BLaER1 (cell line): ENCODE measurements at regions not wholly inside any gene's neighbourhood (a gene's known extent, or its start where the extent isn't known, plus 50 kb on each side); places are given as distances from the start of the nearest gene placed in this dataset.

Experiments used
- H3K27ac ChIP-seq: shearing (Covaris generic); formaldehyde crosslinking; 2 replicates; pipeline ENCODE4 v1.8.1; 2022
- H3K27me3 ChIP-seq: shearing (Covaris generic); formaldehyde crosslinking; 2 replicates; pipeline ENCODE4 v1.8.1; 2022
- H3K36me3 ChIP-seq: shearing (Covaris generic); formaldehyde crosslinking; 2 replicates; pipeline ENCODE4 v1.8.1; 2022
- H3K4me1 ChIP-seq: shearing (Covaris generic); formaldehyde crosslinking; 2 replicates; pipeline ENCODE4 v1.8.1; 2022
- H3K4me2 ChIP-seq: shearing (Covaris generic); formaldehyde crosslinking; 2 replicates; pipeline ENCODE4 v1.8.1; 2022
- H3K4me3 ChIP-seq: shearing (Covaris generic); formaldehyde crosslinking; 2 replicates; pipeline ENCODE4 v1.8.1; 2022
- H3K9ac ChIP-seq: shearing (Covaris generic); formaldehyde crosslinking; 2 replicates; pipeline ENCODE4 v1.8.1; 2022
- H3K9me3 ChIP-seq: shearing (Covaris generic); formaldehyde crosslinking; 2 replicates; pipeline ENCODE4 v1.8.1; 2022
- H4K20me1 ChIP-seq: shearing (Covaris generic); formaldehyde crosslinking; 2 replicates; pipeline ENCODE4 v1.8.1; 2022
- Cebpa-rat ChIP-seq: shearing (Covaris generic); IDR thresholded peaks from 2 replicates; pipeline ENCODE4 v1.8.1; 2022

DNA sequence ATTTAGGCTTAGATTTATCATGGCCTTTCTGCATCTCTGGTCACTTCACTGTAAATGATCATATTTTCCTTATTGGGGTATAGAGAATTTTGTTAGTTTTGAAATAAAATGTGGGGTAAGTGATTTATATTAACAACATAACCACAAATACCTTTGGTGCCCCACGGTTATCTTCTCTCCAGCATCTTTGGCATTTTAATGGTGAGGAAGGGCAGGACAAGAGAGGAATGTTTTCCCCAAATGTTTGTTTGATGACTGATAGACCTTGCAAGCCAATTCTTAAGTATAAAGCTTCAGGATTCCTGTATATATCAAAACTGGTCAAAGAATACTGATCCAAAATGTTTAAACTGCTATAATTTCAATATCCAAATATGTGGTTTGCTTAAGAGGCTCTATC lies 171.6 kb upstream of the SMLR1 start:
- Histone ChIP-seq H3K4me3 (no peak overlapping the region), H3K9ac (no peak overlapping the region), H3K27me3 (no peaks in the 10 kb centered on the region), H3K27ac (no peak overlapping the region), H4K20me1 (no peaks in the 10 kb centered on the region), H3K36me3 (no peaks in the 10 kb centered on the region), H3K4me2 (no peak overlapping the region), H3K4me1 (no peaks in the 10 kb centered on the region), H3K9me3 (no peaks in the 10 kb centered on the region)
- TF ChIP-seq Cebpa-rat: no peak

GRCh38 chr6:130661077-130661476 lies 166.1 kb upstream of the SMLR1 start:
- H3K4me2 ChIP-seq: no peak overlapping the region
- TF ChIP-seq Cebpa-rat: no peak
- H3K9ac ChIP-seq: no peak overlapping the region
- H3K27ac ChIP-seq: no peak overlapping the region
- H3K9me3 ChIP-seq: no peaks in the 10 kb centered on the region
- no peak overlapping the region for H3K4me3 ChIP-seq
- no peaks in the 10 kb centered on the region for H3K27me3 ChIP-seq
- H4K20me1 ChIP-seq: no peaks in the 10 kb centered on the region
- H3K4me1 ChIP-seq: no peaks in the 10 kb centered on the region
- no peaks in the 10 kb centered on the region for H3K36me3 ChIP-seq

GRCh38 chr6:130666786-130667185 lies 160.4 kb upstream of the SMLR1 start:
- Histone ChIP-seq H3K27me3 (no peaks in the 10 kb centered on the region), H3K9ac (no peak overlapping the region), H3K36me3 (no peaks in the 10 kb centered on the region)

DNA sequence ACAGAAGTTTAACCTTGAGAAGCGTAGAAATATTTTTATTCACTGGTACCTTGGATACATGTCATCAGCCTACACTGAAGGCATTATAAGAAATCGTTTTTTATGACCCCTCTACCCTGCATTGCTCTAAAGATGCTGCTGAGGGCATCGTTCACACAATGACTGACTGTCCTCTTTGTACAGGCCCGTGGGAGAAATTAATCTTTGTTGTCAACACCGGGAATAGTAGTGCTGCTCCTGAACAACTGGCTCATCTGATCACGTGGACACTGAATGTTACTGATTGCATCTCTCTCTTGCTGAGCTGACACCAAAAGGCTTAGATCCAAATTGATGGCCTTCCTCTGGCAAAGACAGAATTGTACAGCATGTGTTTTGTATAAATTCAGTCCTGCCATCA lies 157.1 kb upstream of the SMLR1 start:
- H3K4me3 ChIP-seq: no peak overlapping the region
- no peak overlapping the region for H3K9ac ChIP-seq
- H4K20me1 ChIP-seq: no peaks in the 10 kb centered on the region
- H3K36me3 ChIP-seq: no peaks in the 10 kb centered on the region
- no peaks in the 10 kb centered on the region for H3K9me3 ChIP-seq
- no peak overlapping the region for H3K4me2 ChIP-seq
- no peaks in the 10 kb centered on the region for H3K27me3 ChIP-seq
- H3K4me1 ChIP-seq: no peaks in the 10 kb centered on the region
- no peak overlapping the region for H3K27ac ChIP-seq
- no peak for TF ChIP-seq Cebpa-rat

More at GRCh38 chr6:130666786-130667185, 160.4 kb upstream of the SMLR1 start:
- Histone ChIP-seq H3K4me3 (no peak overlapping the region), H4K20me1 (no peaks in the 10 kb centered on the region), H3K4me1 (no peaks in the 10 kb centered on the region), H3K9me3 (no peaks in the 10 kb centered on the region), H3K4me2 (no peak overlapping the region), H3K27ac (no peak overlapping the region)
- no peak for TF ChIP-seq Cebpa-rat

DNA sequence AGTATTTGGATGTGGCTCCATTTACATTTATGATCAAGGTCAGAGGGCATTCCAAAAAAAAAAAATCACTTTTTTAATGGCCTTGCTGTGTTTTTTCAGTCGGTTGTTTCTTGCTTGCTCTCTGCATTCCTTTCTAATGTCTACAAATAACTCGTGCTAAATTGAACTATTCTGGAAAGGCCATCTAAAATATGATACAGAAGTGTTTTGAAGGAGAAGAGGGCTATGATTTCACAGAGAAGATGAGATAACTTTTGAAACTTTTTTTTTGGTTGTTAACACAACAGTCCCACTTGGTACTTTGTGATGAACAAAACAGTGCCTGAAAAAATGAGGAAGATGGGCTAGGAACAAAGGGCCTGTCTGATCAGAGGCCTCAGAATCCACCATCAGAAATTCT lies 156.1 kb upstream of the SMLR1 start:
- H3K27ac ChIP-seq: no peak overlapping the region
- no peak overlapping the region for H3K4me3 ChIP-seq
- no peak overlapping the region for H3K4me2 ChIP-seq
- H3K9ac ChIP-seq: no peak overlapping the region
- H4K20me1 ChIP-seq: no peaks in the 10 kb centered on the region
- H3K36me3 ChIP-seq: no peaks in the 10 kb centered on the region
- H3K27me3 ChIP-seq: no peaks in the 10 kb centered on the region
- no peak for TF ChIP-seq Cebpa-rat
- no peaks in the 10 kb centered on the region for H3K9me3 ChIP-seq
- H3K4me1 ChIP-seq: no peaks in the 10 kb centered on the region

- H3K27me3 ChIP-seq: no peaks in the 10 kb centered on the region
- H4K20me1 ChIP-seq: no peaks in the 10 kb centered on the region
- no peaks in the 10 kb centered on the region for H3K36me3 ChIP-seq
- no peaks in the 10 kb centered on the region for H3K9me3 ChIP-seq
- no peaks in the 10 kb centered on the region for H3K4me1 ChIP-seq
- H3K4me2 ChIP-seq: no peak overlapping the region
- no peak overlapping the region for H3K4me3 ChIP-seq
- no peak overlapping the region for H3K27ac ChIP-seq
- no peak overlapping the region for H3K9ac ChIP-seq
- no peak for TF ChIP-seq Cebpa-rat
These were observed 155.6 kb upstream of the SMLR1 start for GRCh38 chr6:130671577-130671976.

DNA sequence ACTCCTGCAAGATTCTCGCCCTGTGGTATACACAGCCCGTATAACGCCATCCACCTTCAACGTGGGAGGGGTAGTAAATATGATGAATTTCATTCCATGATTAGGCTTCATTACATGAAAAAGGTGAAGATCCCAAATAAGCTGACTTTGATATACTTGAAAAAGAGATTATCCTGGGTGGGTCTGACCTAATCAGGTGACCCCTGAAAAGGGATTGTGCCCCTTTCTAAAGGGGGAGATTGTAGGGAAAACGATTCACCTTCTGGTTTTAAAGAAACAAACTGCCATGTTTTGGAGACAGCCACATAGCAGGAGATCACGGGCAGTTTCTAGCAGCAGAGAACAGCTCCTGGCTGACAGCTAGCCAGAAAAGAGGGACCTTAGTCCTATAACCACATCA lies 155.1 kb upstream of the SMLR1 start:
- Histone ChIP-seq H3K9me3 (peaks cover 4% of the 10 kb centered on the region; the same call in 1 of the 2 replicates), H3K27ac (no peak overlapping the region), H3K9ac (no peak overlapping the region), H3K4me2 (no peak overlapping the region), H3K27me3 (no peaks in the 10 kb centered on the region), H3K4me3 (no peak overlapping the region), H3K36me3 (no peaks in the 10 kb centered on the region), H3K4me1 (no peaks in the 10 kb centered on the region), H4K20me1 (no peaks in the 10 kb centered on the region)
- TF ChIP-seq Cebpa-rat: no peak

GRCh38 chr6:130674604-130675003 lies 152.6 kb upstream of the SMLR1 start:
- Histone ChIP-seq H3K4me2 (no peak overlapping the region), H3K9ac (no peak overlapping the region)
- no peak for TF ChIP-seq Cebpa-rat

DNA sequence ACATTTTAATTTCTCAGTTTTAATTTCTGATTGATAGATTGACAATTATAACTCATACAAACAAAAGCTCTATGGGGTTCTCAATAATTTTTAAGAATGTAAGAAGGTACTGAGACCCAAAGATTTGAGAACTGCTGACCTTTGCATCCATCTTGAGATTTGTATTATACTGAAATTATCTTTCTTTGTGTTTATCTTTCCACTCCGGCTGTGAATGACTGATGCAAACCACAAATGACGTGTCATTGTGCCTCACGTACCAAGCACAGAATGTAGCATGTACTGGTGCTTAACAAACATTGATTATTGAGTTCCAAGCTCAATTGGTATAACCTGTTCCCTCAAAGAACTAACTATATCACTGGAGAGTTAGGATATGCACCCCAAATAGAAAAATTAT lies 152.1 kb upstream of the SMLR1 start:
- Histone ChIP-seq H3K36me3 (no peaks in the 10 kb centered on the region), H3K4me2 (no peak overlapping the region), H4K20me1 (no peaks in the 10 kb centered on the region), H3K9me3 (peaks cover 17% of the 10 kb centered on the region), H3K27ac (no peak overlapping the region), H3K9ac (no peak overlapping the region), H3K4me1 (no peaks in the 10 kb centered on the region), H3K27me3 (no peaks in the 10 kb centered on the region), H3K4me3 (no peak overlapping the region)
- no peak for TF ChIP-seq Cebpa-rat

More at GRCh38 chr6:130674604-130675003, 152.6 kb upstream of the SMLR1 start:
- H3K9me3 ChIP-seq: peaks cover 17% of the 10 kb centered on the region
- H3K36me3 ChIP-seq: no peaks in the 10 kb centered on the region
- no peak overlapping the region for H3K27ac ChIP-seq
- H4K20me1 ChIP-seq: no peaks in the 10 kb centered on the region
- H3K4me3 ChIP-seq: no peak overlapping the region
- H3K27me3 ChIP-seq: no peaks in the 10 kb centered on the region
- no peaks in the 10 kb centered on the region for H3K4me1 ChIP-seq

GRCh38 chr6:130676077-130676772 lies 151.0 kb upstream of the SMLR1 start:
- no peak for TF ChIP-seq Cebpa-rat
- H4K20me1 ChIP-seq: no peaks in the 10 kb centered on the region
- no peak overlapping the region for H3K27ac ChIP-seq
- H3K9ac ChIP-seq: no peak overlapping the region
- H3K4me3 ChIP-seq: no peak overlapping the region
- H3K4me2 ChIP-seq: no peak overlapping the region
- no peaks in the 10 kb centered on the region for H3K4me1 ChIP-seq
- H3K36me3 ChIP-seq: no peaks in the 10 kb centered on the region
- H3K27me3 ChIP-seq: no peaks in the 10 kb centered on the region
- H3K9me3 ChIP-seq: peaks cover 17% of the 10 kb centered on the region

DNA sequence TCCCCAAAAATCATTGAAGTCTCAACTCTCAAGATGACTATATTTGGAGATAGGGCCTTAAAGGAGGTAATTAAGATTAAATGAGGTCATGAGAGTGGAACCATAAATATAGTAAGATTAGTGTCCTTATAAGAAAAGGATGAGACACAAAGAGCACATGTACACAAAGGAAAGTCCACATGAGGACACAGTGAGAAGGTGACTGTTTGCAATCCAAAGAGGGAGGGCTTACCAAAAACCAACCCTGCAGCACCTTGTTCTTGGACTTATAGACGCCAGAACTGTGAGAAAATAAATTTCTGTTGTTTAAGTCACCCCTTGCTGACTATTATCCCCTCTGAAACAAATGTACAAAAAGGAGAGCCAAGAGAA lies 150.4 kb upstream of the SMLR1 start:
- Histone ChIP-seq H3K9me3 (peaks cover 17% of the 10 kb centered on the region), H3K4me1 (no peaks in the 10 kb centered on the region), H3K4me3 (no peak overlapping the region), H3K9ac (no peak overlapping the region), H3K27me3 (no peaks in the 10 kb centered on the region), H3K4me2 (no peak overlapping the region), H3K27ac (no peak overlapping the region), H4K20me1 (no peaks in the 10 kb centered on the region), H3K36me3 (no peaks in the 10 kb centered on the region)
- no peak for TF ChIP-seq Cebpa-rat
